GM06990 (cell line): ENCODE measurements at regions not wholly inside any gene's neighbourhood (a gene's known extent, or its start where the extent isn't known, plus 50 kb on each side); places are given as distances from the start of the nearest gene placed in this dataset.

Experiments used
- DNase-seq: peaks from one replicate; pipeline ENCODE4 v3.0.0-alpha.2; 2011; ENCODE audit not compliant: insufficient read length; ENCODE audit errors: extremely low read depth
- H3K27me3 ChIP-seq: replicated peaks from 2 replicates; pipeline ENCODE4 v1.6.0; 2011; ENCODE audit warnings: low read length; ENCODE audit not compliant: control insufficient read depth, insufficient read depth
- H3K36me3 ChIP-seq: 2 replicates; pipeline ENCODE4 v1.5.1; 2011; ENCODE audit warnings: low read length; ENCODE audit not compliant: control insufficient read depth, insufficient read depth
- H3K4me3 ChIP-seq: replicated peaks from 2 replicates; pipeline ENCODE4 v1.5.1; 2011; ENCODE audit warnings: low read depth, mild to moderate bottlenecking, control low read depth, low read length
- CTCF ChIP-seq: IDR thresholded peaks from 2 replicates; pipeline ENCODE4 v1.5.1; 2011; ENCODE audit warnings: low read length, control low read depth, mild to moderate bottlenecking, inconsistent platforms; ENCODE audit not compliant: insufficient read depth, poor library complexity, severe bottlenecking

GRCh38 chr11:69419662-69420395 is 61.6 kb upstream of the LINC01488 start:
- no peak overlapping the region for H3K4me3 ChIP-seq
- H3K27me3 ChIP-seq, result no peaks in the 10 kb centered on the region
- no peak for DNase-seq
- no peak for TF ChIP-seq CTCF
- H3K36me3 ChIP-seq, result no peaks in the 10 kb centered on the region

GRCh38 chr11:69422645-69423044 is 58.8 kb upstream of the LINC01488 start:
- TF ChIP-seq CTCF, result no peak
- Histone ChIP-seq H3K27me3 (no peaks in the 10 kb centered on the region), H3K36me3 (no peaks in the 10 kb centered on the region), H3K4me3 (no peak overlapping the region)
- no peak for DNase-seq

- H3K36me3 ChIP-seq, result no peaks in the 10 kb centered on the region
- no peaks in the 10 kb centered on the region for H3K27me3 ChIP-seq
- DNase-seq, result no peak
- no peak for TF ChIP-seq CTCF
- H3K4me3 ChIP-seq, result no peak overlapping the region
Observed at GRCh38 chr11:69423181-69423580, 58.3 kb upstream of the LINC01488 start.

GRCh38 chr11:69423611-69424385 is 57.7 kb upstream of the LINC01488 start:
- no peak overlapping the region for H3K4me3 ChIP-seq
- no peak for DNase-seq
- TF ChIP-seq CTCF, result no peak
- no peaks in the 10 kb centered on the region for H3K36me3 ChIP-seq
- H3K27me3 ChIP-seq, result no peaks in the 10 kb centered on the region

GRCh38 chr11:69424748-69425147 is 56.7 kb upstream of the LINC01488 start:
- no peak for TF ChIP-seq CTCF
- no peaks in the 10 kb centered on the region for H3K36me3 ChIP-seq
- H3K4me3 ChIP-seq, result no peak overlapping the region
- DNase-seq, result no peak
- no peaks in the 10 kb centered on the region for H3K27me3 ChIP-seq
